K562 (cell line): ENCODE measurements at regions not wholly inside any gene's neighbourhood (a gene's known extent, or its start where the extent isn't known, plus 50 kb on each side); places are given as distances from the start of the nearest gene placed in this dataset.

ENCODE experiments used
- ATAC-seq: fragments of 200-7000 bp; cut with Tn5 transposase; 3 replicates; pipeline ENCODE4 v1.9.1; 2020; ENCODE audit warnings: moderate library complexity
- BruUV-seq: library from RNA; stranded (reverse); fragments of 400-500 nt; replicated peaks from 2 replicates; lab custom pipeline; 2021; lab: Mats Ljungman, UMichigan
- CTCF ChIA-PET: fragments of 300-600 bp; formaldehyde crosslinking; extraction: SDS; loops from one replicate; lab custom pipeline; 2021; ENCODE audit warnings: low intra/inter-chr PET ratio; lab: Yijun Ruan, JAX
- POLR2A ChIA-PET: fragments of 300-600, 350-650 bp; sonication (Branson Sonifier 250); formaldehyde crosslinking; extraction: SDS; loops from one replicate; lab custom pipeline; 2021; ENCODE audit warnings: antibody characterized with exemption, inconsistent platforms; lab: Yijun Ruan, JAX
- DNase-seq, 4 experiments: peaks; one replicate each; pipeline versions ENCODE4 v3.0.0 to v3.0.0-alpha.2; 2011 to 2018; ENCODE audit warnings: low spot score in 3 of 4, mixed read lengths in 3 of 4; ENCODE audit errors: extremely low read depth in 1 of 4
- FAIRE-seq: peaks from 2 replicates; lab custom pipeline; 2011; peaks lifted over from hg19 to GRCh38; lab: Jason Lieb, UNC
- H2AFZ ChIP-seq: 2 replicates; pipeline ENCODE4 v1.6.0; 2011; ENCODE audit warnings: low read depth, low read length, control low read depth, inconsistent platforms
- H3K27ac ChIP-seq: fragments of 200-600 bp; 3 replicates; pipeline ENCODE4 v1.8.0; 2011; ENCODE audit warnings: low read depth, mild to moderate bottlenecking, control low read depth, inconsistent platforms, low read length, moderate library complexity, mixed read lengths; ENCODE audit errors: extremely low read depth
- H3K27me3 ChIP-seq, 2 experiments: fragments of 300-600 bp in 1 of 2; 2 replicates in 1 of 2; 3 replicates in 1 of 2; pipeline versions ENCODE4 v1.6.0 to v1.8.0; 2011; ENCODE audit warnings: inconsistent platforms in 2 of 2, low read length in 2 of 2, mild to moderate bottlenecking in 1 of 2, mixed read lengths in 1 of 2, moderate library complexity in 1 of 2; ENCODE audit not compliant: control insufficient read depth in 2 of 2, insufficient read depth in 2 of 2
- H3K36me3 ChIP-seq: fragments of 300-600 bp; 3 replicates; pipeline ENCODE4 v1.8.0; 2011; ENCODE audit warnings: mild to moderate bottlenecking, low read length, inconsistent platforms; ENCODE audit not compliant: control insufficient read depth, insufficient read depth
- H3K4me1 ChIP-seq, 2 experiments: fragments of 200-600 bp in 1 of 2; replicated peaks in 1 of 2; 2 replicates in 1 of 2; 3 replicates in 1 of 2; pipeline versions ENCODE4 v1.5.1 to v1.8.0; 2011; ENCODE audit warnings: inconsistent platforms in 2 of 2, low read length in 2 of 2, mild to moderate bottlenecking in 1 of 2, mixed read lengths in 1 of 2, moderate library complexity in 1 of 2; ENCODE audit not compliant: control insufficient read depth in 2 of 2, insufficient read depth in 2 of 2
- H3K4me2 ChIP-seq: 2 replicates; pipeline ENCODE4 v1.6.1; 2011; ENCODE audit warnings: low read length, control low read depth, inconsistent platforms, mixed read lengths; ENCODE audit not compliant: insufficient read depth
- H3K4me3 ChIP-seq: fragments of 200-600 bp; sonication (generic), shearing (Covaris generic); 2 replicates; pipeline ENCODE4 v1.5.1; 2016; ENCODE audit warnings: control low read depth, inconsistent platforms
- H3K79me2 ChIP-seq: fragments of 200-600 bp; 3 replicates; pipeline ENCODE4 v1.8.0; 2011; ENCODE audit warnings: low read length, inconsistent platforms; ENCODE audit not compliant: control insufficient read depth, insufficient read depth
- H3K9ac ChIP-seq, 2 experiments: 2 replicates each; pipeline versions ENCODE4 v1.6.0 to v1.6.1; 2011; ENCODE audit warnings: low read depth in 2 of 2, low read length in 2 of 2, control low read depth in 1 of 2, inconsistent platforms in 1 of 2, mild to moderate bottlenecking in 1 of 2, mixed read lengths in 1 of 2; ENCODE audit not compliant: insufficient read depth in 1 of 2
- H3K9me1 ChIP-seq: one replicate; pipeline ENCODE4 v1.6.0; 2011; ENCODE audit warnings: inconsistent platforms, mild to moderate bottlenecking, low read length, moderate library complexity; ENCODE audit not compliant: control insufficient read depth, insufficient read depth
- H3K9me3 ChIP-seq: replicated peaks from 2 replicates; pipeline ENCODE4 v1.5.1; 2011; ENCODE audit warnings: low read depth, low read length, inconsistent platforms; ENCODE audit not compliant: control insufficient read depth, insufficient read depth
- H4K20me1 ChIP-seq: replicated peaks from 2 replicates; pipeline ENCODE4 v1.6.1; 2011; ENCODE audit warnings: low read length, inconsistent platforms, mixed read lengths; ENCODE audit not compliant: control insufficient read depth, insufficient read depth
- CBFA2T2 ChIP-seq: fragments of 450-650 bp; conservative IDR thresholded peaks from 2 replicates; pipeline ENCODE4 v1.6.1; 2017; ENCODE audit warnings: mild to moderate bottlenecking
- DDX20 ChIP-seq: fragments of 450-650 bp; IDR thresholded peaks from 2 replicates; pipeline ENCODE4 v1.6.1; 2016; ENCODE audit warnings: missing genetic modification characterization, low read depth, mild to moderate bottlenecking, missing compliant biosample characterization, moderate library complexity
- ELF4 ChIP-seq: fragments of 450-650 bp; formaldehyde crosslinking; IDR thresholded peaks from 2 replicates; pipeline ENCODE4 v1.4.0; 2022; ENCODE audit warnings: missing genetic modification characterization
- ETV5 ChIP-seq: sonication (generic); formaldehyde crosslinking; IDR thresholded peaks from 2 replicates; pipeline ENCODE4 v1.4.0; 2020; ENCODE audit warnings: low read depth, mild to moderate bottlenecking, missing genetic modification reagents
- GTF2F1 ChIP-seq: IDR thresholded peaks from 2 replicates; pipeline ENCODE4 v1.6.1; 2011; ENCODE audit warnings: low read depth, low read length, improper control_type of control experiment
- KHSRP ChIP-seq: fragments of 450-650 bp; IDR thresholded peaks from 2 replicates; pipeline ENCODE4 v1.6.1; 2017
- SRF ChIP-seq, 2 experiments: fragments of 250-450, 450-650 bp in 1 of 2; sonication (Bioruptor Pico) in 1 of 2; sonication (generic) in 1 of 2; formaldehyde crosslinking; IDR thresholded peaks; 2 replicates each; pipeline versions ENCODE4 v1.5.0 to v1.5.1; 2020 to 2022; ENCODE audit warnings: mild to moderate bottlenecking in 1 of 2, missing genetic modification reagents in 1 of 2
- TCF3 ChIP-seq: sonication (generic); formaldehyde crosslinking; IDR thresholded peaks from 2 replicates; pipeline ENCODE4 v1.4.0; 2020; ENCODE audit warnings: mild to moderate bottlenecking, missing genetic modification reagents
- XRCC5 ChIP-seq: fragments of 200-400 bp; formaldehyde crosslinking; IDR thresholded peaks from 2 replicates; pipeline ENCODE4 v1.6.1; 2017; ENCODE audit warnings: low read depth, mild to moderate bottlenecking, low read length
- ZNF586 ChIP-seq: fragments of 450-650 bp; formaldehyde crosslinking; conservative IDR thresholded peaks from 2 replicates; pipeline ENCODE4 v1.4.0; 2020; ENCODE audit warnings: mild to moderate bottlenecking, moderate library complexity
- WGBS: fragments of 100-300 bp; shearing (Covaris generic); methylation state at CpG from one replicate; pipeline ENCODE4 v1.1.6; 2016; ENCODE audit warnings: low coverage, mixed read lengths; ENCODE audit not compliant: insufficient coverage; ENCODE audit errors: missing lambda C conversion rate; 5-methylcytosine and 5-hydroxymethylcytosine counted together
- in situ Hi-C: fragments of 300-500 bp; cut with MboI; formaldehyde crosslinking; loops from 4 replicates; pipeline ENCODE4 v1.15.0; 2018; ENCODE audit warnings: inconsistent platforms, mixed read lengths
- intact Hi-C: fragments of 100-400 bp; cut with micrococcal nuclease; formaldehyde crosslinking; loops from 2 replicates; pipeline ENCODE4 v1.14.2; 2022
- TF ChIP-seq, protein P1 (sequence below), 2 experiments: IDR thresholded peaks in 1 of 2; conservative IDR thresholded peaks in 1 of 2; 2 replicates each; pipeline ENCODE4 v1.6.1; 2016; ENCODE audit warnings: low read depth in 2 of 2, mild to moderate bottlenecking in 1 of 2, missing compliant biosample characterization in 1 of 2, missing genetic modification characterization in 1 of 2, moderate library complexity in 1 of 2
- TF ChIP-seq, protein P2 (sequence below): sonication (generic); formaldehyde crosslinking; IDR thresholded peaks from 2 replicates; pipeline ENCODE4 v1.8.0; 2023; ENCODE audit warnings: missing genetic modification reagents, mild to moderate bottlenecking, borderline replicate concordance

- POLR2A ChIA-PET = no interaction called here
- Histone ChIP-seq H3K4me1 (no peaks in the 10 kb centered on the region), H3K27ac (no peak overlapping the region), H3K4me2 (no peak overlapping the region), H3K9ac (no peak overlapping the region), H3K9me1 (no peaks in the 10 kb centered on the region), H4K20me1 (no peaks in the 10 kb centered on the region), H2AFZ (no peak overlapping the region), H3K27me3 (no peaks in the 10 kb centered on the region), H3K4me3 (no peak overlapping the region), H3K36me3 (no peaks in the 10 kb centered on the region), H3K9me3 (peaks cover 1% of the 10 kb centered on the region; the same call in 1 of the 2 replicates), H3K79me2 (no peaks in the 10 kb centered on the region)
- intact Hi-C loops = no loop called here
- ATAC-seq = no peak
- no TSS peak for BruUV-seq
- WGBS = 0% methylated on average over 1 of the region's 1 CpG
- TF ChIP-seq KHSRP = no peak
- no peak for TF ChIP-seq ZNF586 (CRISPR knock-in tag)
- no peak for TF ChIP-seq DDX20
- TF ChIP-seq, protein P1, sequence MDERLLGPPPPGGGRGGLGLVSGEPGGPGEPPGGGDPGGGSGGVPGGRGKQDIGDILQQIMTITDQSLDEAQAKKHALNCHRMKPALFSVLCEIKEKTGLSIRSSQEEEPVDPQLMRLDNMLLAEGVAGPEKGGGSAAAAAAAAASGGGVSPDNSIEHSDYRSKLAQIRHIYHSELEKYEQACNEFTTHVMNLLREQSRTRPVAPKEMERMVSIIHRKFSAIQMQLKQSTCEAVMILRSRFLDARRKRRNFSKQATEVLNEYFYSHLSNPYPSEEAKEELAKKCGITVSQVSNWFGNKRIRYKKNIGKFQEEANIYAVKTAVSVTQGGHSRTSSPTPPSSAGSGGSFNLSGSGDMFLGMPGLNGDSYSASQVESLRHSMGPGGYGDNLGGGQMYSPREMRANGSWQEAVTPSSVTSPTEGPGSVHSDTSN (CRISPR knock-in tag; IDR thresholded peaks at IDR 0.05; ENCODE audit: low read depth) = no peak
- TF ChIP-seq, protein P1 (tag; conservative IDR thresholded peaks at IDR 0.05; ENCODE audit: low read depth) = no peak
- TF ChIP-seq XRCC5 = no peak
- no peak for TF ChIP-seq GTF2F1
- no peak for TF ChIP-seq ELF4 (CRISPR knock-in tag)
- no peak for TF ChIP-seq ETV5 (CRISPR knock-in tag)
- no peak for TF ChIP-seq TCF3 (CRISPR knock-in tag)
- no peak for TF ChIP-seq SRF (CRISPR knock-in tag; IDR thresholded peaks at IDR 0.05)
- TF ChIP-seq, protein P2, sequence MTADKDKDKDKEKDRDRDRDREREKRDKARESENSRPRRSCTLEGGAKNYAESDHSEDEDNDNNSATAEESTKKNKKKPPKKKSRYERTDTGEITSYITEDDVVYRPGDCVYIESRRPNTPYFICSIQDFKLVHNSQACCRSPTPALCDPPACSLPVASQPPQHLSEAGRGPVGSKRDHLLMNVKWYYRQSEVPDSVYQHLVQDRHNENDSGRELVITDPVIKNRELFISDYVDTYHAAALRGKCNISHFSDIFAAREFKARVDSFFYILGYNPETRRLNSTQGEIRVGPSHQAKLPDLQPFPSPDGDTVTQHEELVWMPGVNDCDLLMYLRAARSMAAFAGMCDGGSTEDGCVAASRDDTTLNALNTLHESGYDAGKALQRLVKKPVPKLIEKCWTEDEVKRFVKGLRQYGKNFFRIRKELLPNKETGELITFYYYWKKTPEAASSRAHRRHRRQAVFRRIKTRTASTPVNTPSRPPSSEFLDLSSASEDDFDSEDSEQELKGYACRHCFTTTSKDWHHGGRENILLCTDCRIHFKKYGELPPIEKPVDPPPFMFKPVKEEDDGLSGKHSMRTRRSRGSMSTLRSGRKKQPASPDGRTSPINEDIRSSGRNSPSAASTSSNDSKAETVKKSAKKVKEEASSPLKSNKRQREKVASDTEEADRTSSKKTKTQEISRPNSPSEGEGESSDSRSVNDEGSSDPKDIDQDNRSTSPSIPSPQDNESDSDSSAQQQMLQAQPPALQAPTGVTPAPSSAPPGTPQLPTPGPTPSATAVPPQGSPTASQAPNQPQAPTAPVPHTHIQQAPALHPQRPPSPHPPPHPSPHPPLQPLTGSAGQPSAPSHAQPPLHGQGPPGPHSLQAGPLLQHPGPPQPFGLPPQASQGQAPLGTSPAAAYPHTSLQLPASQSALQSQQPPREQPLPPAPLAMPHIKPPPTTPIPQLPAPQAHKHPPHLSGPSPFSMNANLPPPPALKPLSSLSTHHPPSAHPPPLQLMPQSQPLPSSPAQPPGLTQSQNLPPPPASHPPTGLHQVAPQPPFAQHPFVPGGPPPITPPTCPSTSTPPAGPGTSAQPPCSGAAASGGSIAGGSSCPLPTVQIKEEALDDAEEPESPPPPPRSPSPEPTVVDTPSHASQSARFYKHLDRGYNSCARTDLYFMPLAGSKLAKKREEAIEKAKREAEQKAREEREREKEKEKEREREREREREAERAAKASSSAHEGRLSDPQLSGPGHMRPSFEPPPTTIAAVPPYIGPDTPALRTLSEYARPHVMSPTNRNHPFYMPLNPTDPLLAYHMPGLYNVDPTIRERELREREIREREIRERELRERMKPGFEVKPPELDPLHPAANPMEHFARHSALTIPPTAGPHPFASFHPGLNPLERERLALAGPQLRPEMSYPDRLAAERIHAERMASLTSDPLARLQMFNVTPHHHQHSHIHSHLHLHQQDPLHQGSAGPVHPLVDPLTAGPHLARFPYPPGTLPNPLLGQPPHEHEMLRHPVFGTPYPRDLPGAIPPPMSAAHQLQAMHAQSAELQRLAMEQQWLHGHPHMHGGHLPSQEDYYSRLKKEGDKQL = no peak
- TF ChIP-seq CBFA2T2 = no peak
- CTCF ChIA-PET = no interaction called here
- in situ Hi-C loops = no loop called here
- no peak for DNase-seq
- FAIRE-seq = no peak
Observed at GRCh38 chr6:8578006-8578405, 142.7 kb upstream of the SLC35B3 start.
